NCI-H524 (cell line): ENCODE measurements at regions not wholly inside any gene's neighbourhood (a gene's known extent, or its start where the extent isn't known, plus 50 kb on each side); places are given as distances from the start of the nearest gene placed in this dataset.
"Not testable (repeated sequence)": the region's sequence is repeated elsewhere in the genome, so short reads cannot be mapped to it uniquely, and the experiment has no call there.

Source experiments
- DNase-seq, 2 experiments: peaks; one replicate each; lab custom pipeline; 2025; lab: John Stamatoyannopoulos, UW

- DNase-seq: no peak
Observed at GRCh38 chr5:23451156-23451555, 56.3 kb upstream of the PRDM9 start.

- DNase-seq: no peak
Observed at GRCh38 chr5:23450187-23450586, 57.2 kb upstream of the PRDM9 start.

- DNase-seq: no peak
Observed at GRCh38 chr5:23448627-23449026, 58.8 kb upstream of the PRDM9 start.

DNA sequence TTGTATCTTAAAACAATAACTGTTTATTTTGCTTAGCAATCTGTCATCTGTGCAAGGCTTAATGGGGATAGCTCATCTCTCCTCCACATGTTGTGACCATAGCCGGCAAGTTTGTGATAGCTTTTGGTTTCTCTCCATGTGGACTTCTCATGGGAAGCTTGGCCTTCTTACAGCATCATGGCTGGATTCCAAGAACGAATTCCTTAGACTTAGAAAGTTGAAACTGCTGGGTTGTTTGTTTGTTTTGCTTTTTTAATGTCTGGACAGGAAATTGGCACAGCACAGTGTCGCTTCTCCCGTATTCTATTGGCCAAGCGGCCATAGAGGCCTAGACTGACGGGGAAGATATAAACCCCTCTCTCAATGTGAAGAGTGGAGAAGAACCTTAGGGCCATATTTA lies 61.0 kb upstream of the PRDM9 start:
- DNase-seq: no peak

- no peak for DNase-seq
Observed at GRCh38 chr5:23445573-23445972, 61.8 kb upstream of the PRDM9 start.

DNA sequence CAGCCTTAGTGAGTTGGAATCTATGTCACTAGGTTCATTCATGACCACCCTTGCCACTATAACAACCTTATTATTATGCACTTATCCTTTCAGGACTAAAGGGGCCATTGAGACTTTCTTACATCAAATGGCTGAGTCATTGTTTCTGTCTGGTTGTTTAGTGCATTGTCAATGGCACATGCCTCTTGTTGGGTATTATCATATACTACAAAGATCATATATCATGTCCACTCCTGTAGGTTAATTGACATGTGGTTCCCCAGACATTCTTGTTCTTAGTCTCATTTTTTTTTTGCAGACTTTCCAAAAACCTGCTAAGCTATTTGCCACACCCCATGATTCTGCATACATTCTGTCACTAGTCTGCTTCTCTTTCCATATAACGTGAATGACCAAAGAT lies 66.7 kb upstream of the PRDM9 start:
- no peak for DNase-seq

DNA sequence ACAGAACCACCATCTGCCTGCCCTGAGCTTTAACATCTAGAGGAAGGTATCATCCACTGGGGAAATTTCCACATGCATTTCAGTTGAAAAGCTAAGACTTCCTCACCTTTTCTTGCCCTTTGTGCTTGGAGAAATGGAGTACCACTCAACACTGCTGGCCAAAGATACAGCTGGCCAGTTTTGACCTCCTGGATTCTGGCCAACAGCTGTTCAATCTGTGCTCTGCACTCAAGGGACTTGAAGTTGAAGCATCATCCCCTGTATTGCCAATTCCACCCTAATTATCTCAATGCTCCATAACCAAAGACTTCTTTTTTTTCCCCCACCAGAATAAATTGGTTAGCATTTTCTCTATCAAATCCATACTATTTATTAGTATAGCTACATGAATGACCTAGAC lies 70.4 kb upstream of the PRDM9 start:
- no peak for DNase-seq

- DNase-seq: no peak
Observed at GRCh38 chr5:23433534-23434315, 73.7 kb upstream of the PRDM9 start.

DNA sequence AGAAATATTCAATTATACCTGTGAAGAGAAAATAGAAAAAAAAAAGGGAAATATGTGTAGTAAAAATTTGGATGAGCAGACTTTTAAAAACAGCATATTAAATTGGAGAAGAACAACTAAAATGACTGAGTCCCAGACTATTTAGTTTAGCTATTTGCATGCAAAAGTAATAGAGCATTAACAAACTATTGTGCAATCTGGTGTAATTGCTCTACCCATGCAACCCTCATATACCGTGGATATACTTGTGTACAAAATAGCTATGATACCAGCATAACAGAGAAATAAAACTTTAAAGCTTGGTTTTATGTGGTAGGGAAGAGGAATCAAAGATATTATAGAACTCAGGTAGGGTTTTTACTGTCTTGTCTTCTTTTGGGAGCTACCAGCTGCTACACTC lies 78.7 kb upstream of the PRDM9 start:
- DNase-seq: no peak

- DNase-seq: not testable (repeated sequence)
Observed at GRCh38 chr5:23420214-23420613, 87.2 kb upstream of the PRDM9 start.

DNA sequence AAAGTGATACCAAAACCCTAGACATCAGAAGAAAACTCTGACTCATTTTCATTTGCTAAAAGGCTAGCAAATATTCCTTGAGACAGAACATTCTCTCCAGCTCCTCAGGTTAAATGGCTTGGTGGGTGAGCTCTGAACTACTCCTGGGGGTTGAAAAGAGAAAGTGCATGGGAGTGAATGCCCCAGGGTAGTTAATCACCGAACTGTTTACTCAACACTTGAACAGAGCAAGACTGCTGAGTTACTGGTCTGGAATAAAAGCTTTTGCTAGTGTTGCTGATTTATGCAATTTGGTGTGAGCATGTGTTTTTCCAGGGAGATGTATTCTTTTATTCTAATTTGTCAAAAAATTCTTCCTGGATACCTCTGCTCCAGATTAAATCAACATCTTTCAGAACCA lies 88.3 kb upstream of the PRDM9 start:
- DNase-seq: no peak

GRCh38 chr5:23412515-23412914 lies 94.9 kb upstream of the PRDM9 start:
- peak in 1 of 2 experiments; percentile 26 for DNase-seq

GRCh38 chr5:23411994-23412393 lies 95.4 kb upstream of the PRDM9 start:
- no peak for DNase-seq

- no peak for DNase-seq
Observed at GRCh38 chr5:23411200-23411599, 96.2 kb upstream of the PRDM9 start.

- DNase-seq: not testable (repeated sequence)
Observed at GRCh38 chr5:23410775-23411174, 96.6 kb upstream of the PRDM9 start.

DNA sequence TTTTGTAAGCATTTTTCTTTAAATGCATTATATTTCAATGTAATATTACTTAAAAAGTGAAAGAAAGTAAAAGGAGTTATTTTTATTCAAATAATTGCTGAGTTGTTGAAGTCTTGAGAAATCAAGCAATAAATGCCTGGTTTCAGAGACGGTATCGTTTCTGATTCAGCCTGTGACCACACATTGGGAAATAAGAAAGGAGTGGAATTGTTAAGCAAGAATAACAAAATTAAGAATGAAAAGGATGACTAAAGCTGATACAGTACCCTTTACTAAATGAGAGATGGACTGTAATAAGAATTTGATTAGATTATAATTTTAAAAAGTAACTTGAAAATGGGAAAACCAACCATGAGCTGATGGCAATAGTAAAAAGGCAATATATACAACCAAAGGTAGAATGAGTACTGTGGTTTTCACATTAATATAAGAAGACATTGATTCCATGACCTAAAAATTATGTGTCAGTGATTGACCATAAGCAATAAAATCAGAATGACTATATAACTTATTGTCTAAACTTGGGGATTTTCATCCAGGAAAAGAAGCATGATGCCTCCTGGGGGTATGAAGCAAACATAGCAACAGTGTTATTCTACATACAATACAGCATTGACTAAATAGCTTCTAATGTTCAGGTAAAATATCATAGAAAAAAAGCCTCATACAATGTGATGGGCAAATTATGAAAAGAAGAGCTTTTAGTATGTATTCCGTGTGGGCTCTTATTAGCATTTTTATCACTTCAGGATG lies 101.9 kb upstream of the PRDM9 start:
- no peak for DNase-seq

GRCh38 chr5:23402585-23402984 lies 104.8 kb upstream of the PRDM9 start:
- no peak for DNase-seq

GRCh38 chr5:23400951-23401350 lies 106.5 kb upstream of the PRDM9 start:
- no peak for DNase-seq

- peak in 1 of 2 experiments; percentile 13 for DNase-seq
Observed at GRCh38 chr5:23396346-23396745, 111.1 kb upstream of the PRDM9 start.

DNA sequence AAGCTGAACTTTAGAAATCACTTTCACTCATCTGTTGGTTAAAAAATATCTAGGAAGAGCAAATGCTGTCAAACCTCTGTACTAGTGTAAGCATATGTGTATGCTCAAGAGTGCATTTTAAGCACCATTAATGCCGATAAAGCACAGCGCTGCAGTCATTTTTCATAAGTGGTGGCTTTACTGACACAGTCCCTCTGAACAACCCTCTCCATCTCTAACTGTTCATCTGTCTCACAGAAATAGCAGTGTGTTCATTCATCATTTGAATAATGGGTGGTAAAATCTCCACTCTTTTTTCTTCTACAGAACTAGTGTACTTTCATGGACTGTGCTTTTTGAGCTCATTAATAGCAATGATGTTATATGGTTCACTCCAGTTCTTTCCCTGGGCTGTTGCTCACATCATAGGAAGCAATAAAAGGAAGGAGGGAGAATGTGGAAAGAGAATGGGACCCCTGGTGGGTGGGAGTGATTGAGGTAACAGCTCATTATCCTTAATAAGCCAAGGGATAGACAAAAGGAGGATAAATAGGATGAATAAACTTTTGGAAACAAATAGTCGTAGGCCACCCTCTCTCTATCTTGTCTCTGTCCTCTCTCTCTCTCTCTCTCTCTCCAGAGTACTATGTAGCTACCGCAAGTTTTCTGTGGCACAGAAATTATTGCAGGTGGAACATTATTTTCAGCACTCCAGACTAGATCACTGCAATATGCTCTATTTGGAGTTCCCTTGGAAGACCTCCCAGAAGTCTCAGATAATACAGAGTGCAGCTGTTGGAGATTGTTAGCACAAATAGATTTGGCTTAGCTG lies 117.9 kb upstream of the PRDM9 start:
- peak; percentile 41 to 71 for DNase-seq

DNA sequence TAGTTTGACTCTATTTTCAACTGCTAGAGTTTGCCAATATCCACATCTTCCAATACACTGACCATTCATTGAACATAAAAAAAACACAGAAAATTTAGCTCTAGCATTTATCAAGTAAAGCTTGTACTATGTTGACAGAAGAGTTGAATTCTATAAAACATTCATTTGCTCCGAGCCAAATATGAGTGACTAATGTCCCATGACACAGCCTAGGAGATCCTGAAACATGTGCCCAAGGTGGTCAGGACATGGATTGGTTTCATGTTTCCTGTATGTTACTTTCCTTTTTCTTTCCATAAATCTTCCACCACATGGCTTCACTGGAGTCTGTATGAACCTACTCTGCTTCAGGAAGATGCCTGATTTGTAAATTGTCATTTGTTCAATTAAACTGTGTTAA lies 122.4 kb upstream of the PRDM9 start:
- no peak for DNase-seq

DNA sequence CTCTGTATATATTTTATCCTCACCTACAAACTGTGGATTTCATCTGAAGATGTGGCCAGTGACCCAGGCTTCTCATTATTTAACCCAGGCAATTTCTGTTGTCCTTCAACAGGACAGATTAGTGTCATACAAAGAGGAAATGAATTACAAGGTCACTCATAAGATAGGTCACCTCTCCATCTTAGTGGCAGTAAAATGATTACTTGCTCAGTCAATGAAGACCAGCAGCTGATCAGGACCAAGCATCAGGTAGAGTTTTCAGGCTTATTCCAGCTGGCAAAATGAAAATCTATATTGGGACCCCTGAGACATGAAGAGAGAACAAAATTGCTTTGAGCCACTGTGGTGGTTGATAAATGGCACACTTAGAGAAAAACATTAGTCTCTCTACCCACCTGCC lies 135.2 kb upstream of the PRDM9 start:
- DNase-seq: no peak

DNA sequence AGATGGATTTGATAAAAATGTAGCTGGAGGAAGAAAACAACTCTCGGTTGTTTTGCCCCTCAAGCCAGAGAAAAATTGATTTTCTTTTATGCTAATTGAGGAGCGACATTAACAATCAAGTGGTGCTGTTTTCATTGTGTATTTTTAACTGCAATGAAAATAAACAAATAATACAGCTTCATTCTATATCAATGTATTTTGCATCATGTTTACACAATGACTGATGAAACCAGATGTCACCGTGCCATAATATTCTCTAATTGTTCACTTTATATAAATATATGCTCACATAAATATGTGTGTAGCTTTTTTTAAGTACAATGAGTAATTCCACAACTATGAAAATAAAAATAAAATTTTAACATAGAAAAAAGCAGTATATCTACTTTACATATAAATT lies 139.0 kb upstream of the PRDM9 start:
- no peak for DNase-seq
